ENCODE measurements at regions not wholly inside any gene's neighbourhood (a gene's known extent, or its start where the extent isn't known, plus 50 kb on each side); places are given as distances from the start of the nearest gene placed in this dataset.

GRCh38 chr3:13150624-13151023 is 77.4 kb upstream of the IQSEC1 start:
- H3K4ac ChIP-seq (ENCODE audit: low read depth, low read length), result no peak overlapping the region
- no peaks in the 10 kb centered on the region for H3K36me3 ChIP-seq (ENCODE audit: control insufficient read depth in 1 of 2, insufficient read depth in 2 of 2, low read length in 2 of 2)
- no CpG with 5 or more reads among the region's 5 CpGs for WGBS (ENCODE audit: extremely low coverage, insufficient coverage, insufficient read length)
- H3K4me3 ChIP-seq (ENCODE audit: low read depth, low read length), result no peak overlapping the region
- H2AFZ ChIP-seq (ENCODE audit: insufficient read depth, low read length, poor library complexity), result no peak overlapping the region
- no peak overlapping the region for H2BK5ac ChIP-seq (ENCODE audit: low read depth, low read length, poor library complexity)
- H3K27ac ChIP-seq (ENCODE audit: low read depth, low read length), result no peak overlapping the region
- no peak overlapping the region for H4K91ac ChIP-seq (ENCODE audit: low read depth, low read length)
- H2BK12ac ChIP-seq (ENCODE audit: low read length), result no peak overlapping the region
- H3K4me1 ChIP-seq (ENCODE audit: control insufficient read depth in 1 of 2, insufficient read depth in 2 of 2, low read length in 2 of 2), result no peaks in the 10 kb centered on the region
- no peak overlapping the region for H3K14ac ChIP-seq (ENCODE audit: low read length)
- H4K12ac ChIP-seq (ENCODE audit: low read depth, low read length), result no peak overlapping the region
- no peak for DNase-seq
- no peak overlapping the region for H3K18ac ChIP-seq (ENCODE audit: low read length)
- H3K9me3 ChIP-seq (ENCODE audit: insufficient read depth, low read depth, low read length), result peaks cover 9% of the 10 kb centered on the region
- H2AK5ac ChIP-seq (ENCODE audit: low read length), result no peak overlapping the region
- H3K23ac ChIP-seq (ENCODE audit: low read length), result no peak overlapping the region
- no peak overlapping the region for H3K4me2 ChIP-seq (ENCODE audit: low read length)
- H3K79me2 ChIP-seq (ENCODE audit: control insufficient read depth, insufficient read depth, low read length, poor library complexity), result no peaks in the 10 kb centered on the region
- H3K79me1 ChIP-seq (ENCODE audit: low read length), result no peaks in the 10 kb centered on the region
- H2BK120ac ChIP-seq (ENCODE audit: insufficient read depth, low read length, poor library complexity), result no peak overlapping the region
- no peak overlapping the region for H4K8ac ChIP-seq (ENCODE audit: low read depth, low read length)
- no peak overlapping the region for H3K9ac ChIP-seq (ENCODE audit: low read length)
- H3K27me3 ChIP-seq (ENCODE audit: insufficient read depth, low read length), result no peaks in the 10 kb centered on the region

DNA sequence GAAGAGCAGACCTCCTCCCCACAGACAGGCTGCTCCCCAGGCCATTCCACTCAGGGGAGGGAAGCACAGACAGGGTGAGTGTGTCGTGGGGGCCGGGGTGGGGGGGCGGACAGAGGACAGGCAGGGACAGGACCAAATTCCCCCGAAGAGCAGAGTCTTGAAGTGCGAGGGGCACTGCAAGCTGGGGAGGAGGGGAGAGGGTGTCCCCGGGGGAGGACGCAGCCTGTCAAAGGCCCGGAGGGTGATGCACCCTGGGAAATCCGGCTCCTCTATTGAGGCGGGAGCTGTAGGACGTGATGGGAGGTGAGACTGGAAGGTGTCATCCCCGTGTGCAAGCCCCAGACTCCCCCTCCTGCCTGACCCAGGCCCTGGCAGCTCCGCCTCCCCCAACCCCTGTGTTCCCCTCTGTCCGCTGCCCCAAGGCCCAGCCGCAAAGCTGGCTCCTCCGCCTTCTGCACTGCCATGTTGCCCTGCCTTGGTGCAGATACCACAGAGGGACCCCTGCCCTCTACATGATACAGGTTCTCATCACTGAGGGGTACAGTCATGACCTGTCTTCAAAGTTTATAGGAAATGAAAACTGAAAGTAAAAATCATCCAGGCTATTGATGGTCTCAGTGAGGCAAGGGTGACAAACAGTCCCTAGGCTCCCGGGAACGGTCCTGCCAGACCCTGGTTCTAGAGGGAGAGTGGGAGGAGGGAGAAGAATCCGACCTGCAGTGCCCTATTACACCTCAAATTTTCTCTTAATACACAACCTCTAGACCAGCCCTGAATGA is 76.3 kb upstream of the IQSEC1 start:
- no peaks in the 10 kb centered on the region for H3K36me3 ChIP-seq (ENCODE audit: control insufficient read depth in 1 of 2, insufficient read depth in 2 of 2, low read length in 2 of 2)
- no peak overlapping the region for H3K14ac ChIP-seq (ENCODE audit: low read length)
- H3K9me3 ChIP-seq (ENCODE audit: insufficient read depth, low read depth, low read length), result peaks cover 9% of the 10 kb centered on the region
- H2BK12ac ChIP-seq (ENCODE audit: low read length), result no peak overlapping the region
- H3K79me1 ChIP-seq (ENCODE audit: low read length), result no peaks in the 10 kb centered on the region
- no peak overlapping the region for H2BK120ac ChIP-seq (ENCODE audit: insufficient read depth, low read length, poor library complexity)
- H3K27me3 ChIP-seq (ENCODE audit: insufficient read depth, low read length), result no peaks in the 10 kb centered on the region
- no peak overlapping the region for H2BK5ac ChIP-seq (ENCODE audit: low read depth, low read length, poor library complexity)
- H3K79me2 ChIP-seq (ENCODE audit: control insufficient read depth, insufficient read depth, low read length, poor library complexity), result no peaks in the 10 kb centered on the region
- no peak overlapping the region for H3K4ac ChIP-seq (ENCODE audit: low read depth, low read length)
- H2AK5ac ChIP-seq (ENCODE audit: low read length), result no peak overlapping the region
- no peak overlapping the region for H2AFZ ChIP-seq (ENCODE audit: insufficient read depth, low read length, poor library complexity)
- no peak overlapping the region for H3K23ac ChIP-seq (ENCODE audit: low read length)
- no peaks in the 10 kb centered on the region for H3K4me1 ChIP-seq (ENCODE audit: control insufficient read depth in 1 of 2, insufficient read depth in 2 of 2, low read length in 2 of 2)
- no peak overlapping the region for H3K4me3 ChIP-seq (ENCODE audit: low read depth, low read length)
- no peak overlapping the region for H3K4me2 ChIP-seq (ENCODE audit: low read length)
- H3K27ac ChIP-seq (ENCODE audit: low read depth, low read length), result no peak overlapping the region
- no CpG with 5 or more reads among the region's 19 CpGs for WGBS (ENCODE audit: extremely low coverage, insufficient coverage, insufficient read length)
- no peak overlapping the region for H4K8ac ChIP-seq (ENCODE audit: low read depth, low read length)
- DNase-seq, result no peak
- H3K9ac ChIP-seq (ENCODE audit: low read length), result no peak overlapping the region
- no peak overlapping the region for H4K91ac ChIP-seq (ENCODE audit: low read depth, low read length)
- H4K12ac ChIP-seq (ENCODE audit: low read depth, low read length), result no peak overlapping the region
- H3K18ac ChIP-seq (ENCODE audit: low read length), result no peak overlapping the region

DNA sequence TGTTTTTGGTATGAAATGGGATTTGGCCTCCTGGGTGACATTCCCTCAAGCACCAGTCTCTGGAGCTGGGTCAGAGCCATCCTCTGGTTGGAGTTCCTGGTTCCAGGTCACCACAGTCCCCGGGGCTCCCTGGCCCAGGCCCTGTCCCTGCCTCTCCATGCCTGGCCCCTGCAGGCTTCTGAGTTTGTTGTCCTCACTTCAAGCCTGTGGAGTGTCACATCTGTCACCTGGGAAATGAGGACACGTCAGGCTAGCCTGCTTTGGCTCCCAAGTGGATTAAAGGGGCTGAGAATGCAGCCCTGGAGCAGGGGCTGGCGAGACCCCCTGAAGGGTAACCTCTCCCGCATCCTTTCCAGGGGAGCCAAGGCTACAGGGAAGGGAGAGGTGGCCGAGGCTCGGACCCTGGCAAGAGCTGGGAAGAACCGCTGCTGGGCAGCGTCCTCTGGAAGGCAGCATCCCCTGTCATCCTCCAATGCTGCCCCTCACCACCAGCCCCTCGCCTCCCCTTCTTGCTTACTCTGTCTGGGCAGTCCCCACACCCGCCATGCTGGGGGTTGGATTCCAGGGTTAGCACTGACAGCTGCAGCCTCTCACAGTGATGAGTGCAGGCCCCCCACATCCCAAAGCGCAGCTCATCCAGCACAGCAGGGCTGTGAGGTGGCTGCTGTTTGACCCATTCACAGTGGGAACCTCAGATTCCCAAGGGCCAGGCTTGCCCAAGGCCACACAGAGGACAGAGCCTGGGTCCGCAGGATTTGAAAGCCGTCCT is 75.5 kb upstream of the IQSEC1 start:
- Histone ChIP-seq H4K8ac (ENCODE audit: low read depth, low read length) (no peak overlapping the region), H3K4me1 (ENCODE audit: control insufficient read depth in 1 of 2, insufficient read depth in 2 of 2, low read length in 2 of 2) (no peaks in the 10 kb centered on the region), H3K4me2 (ENCODE audit: low read length) (no peak overlapping the region), H3K9me3 (ENCODE audit: insufficient read depth, low read depth, low read length) (peaks cover 6% of the 10 kb centered on the region), H3K79me2 (ENCODE audit: control insufficient read depth, insufficient read depth, low read length, poor library complexity) (no peaks in the 10 kb centered on the region), H3K79me1 (ENCODE audit: low read length) (no peaks in the 10 kb centered on the region), H3K9ac (ENCODE audit: low read length) (no peak overlapping the region), H3K18ac (ENCODE audit: low read length) (no peak overlapping the region), H2AFZ (ENCODE audit: insufficient read depth, low read length, poor library complexity) (no peak overlapping the region), H2AK5ac (ENCODE audit: low read length) (no peak overlapping the region), H3K27ac (ENCODE audit: low read depth, low read length) (no peak overlapping the region), H2BK5ac (ENCODE audit: low read depth, low read length, poor library complexity) (no peak overlapping the region), H3K14ac (ENCODE audit: low read length) (no peak overlapping the region), H3K4me3 (ENCODE audit: low read depth, low read length) (no peak overlapping the region), H3K23ac (ENCODE audit: low read length) (no peak overlapping the region), H3K4ac (ENCODE audit: low read depth, low read length) (no peak overlapping the region), H4K12ac (ENCODE audit: low read depth, low read length) (no peak overlapping the region), H3K36me3 (ENCODE audit: control insufficient read depth in 1 of 2, insufficient read depth in 2 of 2, low read length in 2 of 2) (no peaks in the 10 kb centered on the region), H2BK12ac (ENCODE audit: low read length) (no peak overlapping the region), H3K27me3 (ENCODE audit: insufficient read depth, low read length) (no peaks in the 10 kb centered on the region), H2BK120ac (ENCODE audit: insufficient read depth, low read length, poor library complexity) (no peak overlapping the region), H4K91ac (ENCODE audit: low read depth, low read length) (no peak overlapping the region)
- no CpG with 5 or more reads among the region's 13 CpGs for WGBS (ENCODE audit: extremely low coverage, insufficient coverage, insufficient read length)
- DNase-seq, result no peak

- no peak overlapping the region for H2AFZ ChIP-seq (ENCODE audit: insufficient read depth, low read length, poor library complexity)
- no peak overlapping the region for H3K27ac ChIP-seq (ENCODE audit: low read depth, low read length)
- H3K4me3 ChIP-seq (ENCODE audit: low read depth, low read length), result no peak overlapping the region
- no peaks in the 10 kb centered on the region for H3K79me1 ChIP-seq (ENCODE audit: low read length)
- H3K36me3 ChIP-seq (ENCODE audit: control insufficient read depth in 1 of 2, insufficient read depth in 2 of 2, low read length in 2 of 2), result no peaks in the 10 kb centered on the region
- no peaks in the 10 kb centered on the region for H3K4me1 ChIP-seq (ENCODE audit: control insufficient read depth in 1 of 2, insufficient read depth in 2 of 2, low read length in 2 of 2)
- no peak overlapping the region for H4K91ac ChIP-seq (ENCODE audit: low read depth, low read length)
- H2BK5ac ChIP-seq (ENCODE audit: low read depth, low read length, poor library complexity), result no peak overlapping the region
- DNase-seq, result no peak
- H3K14ac ChIP-seq (ENCODE audit: low read length), result no peak overlapping the region
- H3K9me3 ChIP-seq (ENCODE audit: insufficient read depth, low read depth, low read length), result peaks cover 4% of the 10 kb centered on the region
- H3K79me2 ChIP-seq (ENCODE audit: control insufficient read depth, insufficient read depth, low read length, poor library complexity), result no peaks in the 10 kb centered on the region
- no peak overlapping the region for H3K23ac ChIP-seq (ENCODE audit: low read length)
- no peak overlapping the region for H2BK12ac ChIP-seq (ENCODE audit: low read length)
- H4K12ac ChIP-seq (ENCODE audit: low read depth, low read length), result no peak overlapping the region
- no peak overlapping the region for H3K9ac ChIP-seq (ENCODE audit: low read length)
- H3K27me3 ChIP-seq (ENCODE audit: insufficient read depth, low read length), result no peaks in the 10 kb centered on the region
- H2BK120ac ChIP-seq (ENCODE audit: insufficient read depth, low read length, poor library complexity), result no peak overlapping the region
- no peak overlapping the region for H2AK5ac ChIP-seq (ENCODE audit: low read length)
- WGBS (ENCODE audit: extremely low coverage, insufficient coverage, insufficient read length), result no CpG with 5 or more reads among the region's 8 CpGs
- no peak overlapping the region for H3K4me2 ChIP-seq (ENCODE audit: low read length)
- H3K4ac ChIP-seq (ENCODE audit: low read depth, low read length), result no peak overlapping the region
- no peak overlapping the region for H4K8ac ChIP-seq (ENCODE audit: low read depth, low read length)
- H3K18ac ChIP-seq (ENCODE audit: low read length), result no peak overlapping the region
Observed at GRCh38 chr3:13148126-13148525, 74.9 kb upstream of the IQSEC1 start.
